ENCODE measurements at regions not wholly inside any gene's neighbourhood (a gene's known extent, or its start where the extent isn't known, plus 50 kb on each side); places are given as distances from the start of the nearest gene placed in this dataset.

- no TSS peak for BruUV-seq (replicated peaks)
- Histone ChIP-seq H3K36me3 (ENCODE audit: control insufficient read depth, insufficient read depth, low read length) (no peaks in the 10 kb centered on the region), H2AFZ (ENCODE audit: low read depth, low read length) (no peak overlapping the region), H3K4me2 (ENCODE audit: insufficient read depth, low read length) (no peak overlapping the region), H3K9ac (ENCODE audit: insufficient read depth in 1 of 2, low read depth in 2 of 2, low read length in 2 of 2) (no peak overlapping the region), H3K4me3 (no peak overlapping the region), H3K9me3 (replicated peaks; ENCODE audit: control insufficient read depth, insufficient read depth, low read depth, low read length) (peaks cover 2% of the 10 kb centered on the region; the same call in 1 of the 2 replicates), H3K79me2 (ENCODE audit: control insufficient read depth, insufficient read depth, low read length) (no peaks in the 10 kb centered on the region), H3K27ac (ENCODE audit: extremely low read depth, low read depth, low read length) (no peak overlapping the region), H3K9me1 (ENCODE audit: control insufficient read depth, insufficient read depth, low read length) (no peaks in the 10 kb centered on the region), H3K27me3 (ENCODE audit: control insufficient read depth in 2 of 2, insufficient read depth in 2 of 2, low read length in 2 of 2) (no peaks in the 10 kb centered on the region), H3K4me1 (replicated peaks in 1 of 2; ENCODE audit: control insufficient read depth in 2 of 2, insufficient read depth in 2 of 2, low read length in 2 of 2) (no peaks in the 10 kb centered on the region), H4K20me1 (replicated peaks; ENCODE audit: control insufficient read depth, insufficient read depth, low read length) (no peaks in the 10 kb centered on the region)
- intact Hi-C loops (cut with micrococcal nuclease) (no loop called here), in situ Hi-C loops (cut with MboI) (no loop called here)
- DNase-seq (ENCODE audit: extremely low read depth in 1 of 4, low spot score in 3 of 4), result no peak
- POLR2A ChIA-PET, result no interaction called here
- no peak for FAIRE-seq
- CTCF ChIA-PET (ENCODE audit: low intra/inter-chr PET ratio), result no interaction called here
- no peak for ATAC-seq
- 2% methylated on average over 3 of the region's 3 CpGs for WGBS (ENCODE audit: insufficient coverage, low coverage, missing lambda C conversion rate)
- TF ChIP-seq THAP7 (CRISPR knock-in tag; IDR thresholded peaks at IDR 0.05) (no peak), NFE2 (IDR thresholded peaks at IDR 0.05; ENCODE audit: low read depth) (no peak), EP300 (IDR thresholded peaks at IDR 0.05; ENCODE audit: low read length) (no peak), SMARCA5 (IDR thresholded peaks at IDR 0.05) (no peak), DDX20 (tag; IDR thresholded peaks at IDR 0.05; ENCODE audit: low read depth) (no peak), CUX1 (CRISPR knock-in tag; IDR thresholded peaks at IDR 0.05) (no peak), RBBP5 (IDR thresholded peaks at IDR 0.05; ENCODE audit: borderline replicate concordance, insufficient read depth, low read length, poor library complexity, severe bottlenecking) (no peak), KDM4B (IDR thresholded peaks at IDR 0.05; ENCODE audit: borderline replicate concordance in 2 of 2, low read depth in 1 of 2) (no peak), ATF2 (CRISPR knock-in tag; IDR thresholded peaks at IDR 0.05) (no peak), ZNF668 (CRISPR knock-in tag; IDR thresholded peaks at IDR 0.05) (no peak), TCF3 (CRISPR knock-in tag; IDR thresholded peaks at IDR 0.05) (no peak), ZBED1 (IDR thresholded peaks at IDR 0.05) (no peak), UBTF (IDR thresholded peaks at IDR 0.05; ENCODE audit: borderline replicate concordance in 1 of 2, low read depth in 2 of 2, low read length in 2 of 2) (no peak), IRF2 (CRISPR knock-in tag; IDR thresholded peaks at IDR 0.05) (no peak), FIP1L1 (IDR thresholded peaks at IDR 0.05; ENCODE audit: low read depth, low read length, poor library complexity, severe bottlenecking) (no peak)
Measured at GRCh38 chr16:60744198-60744597, 1292.0 kb downstream of the CDH8 start.
